Esophagus muscularis mucosa (tissue), 3 donors: ENCODE measurements at regions not wholly inside any gene's neighbourhood (a gene's known extent, or its start where the extent isn't known, plus 50 kb on each side); places are given as distances from the start of the nearest gene placed in this dataset.

Experiments used
- CTCF ChIP-seq, 3 experiments: fragments of 200-600 bp in 2 of 3; fragments of 450-650 bp in 1 of 3; sonication (generic) in 2 of 3; IDR thresholded peaks; one replicate each; pipeline ENCODE4 v1.5.1; 2017 to 2019; ENCODE audit warnings: antibody characterized with exemption in 3 of 3, mild to moderate bottlenecking in 2 of 3, moderate library complexity in 1 of 3
- POLR2A ChIP-seq: fragments of 450-650 bp; IDR thresholded peaks from one replicate; pipeline ENCODE4 v1.6.1; 2017; ENCODE audit warnings: antibody characterized with exemption, moderate library complexity, mild to moderate bottlenecking, low read depth
- POLR2AphosphoS5 ChIP-seq, 2 donors: sonication (generic); formaldehyde crosslinking; IDR thresholded peaks; one replicate each; pipeline ENCODE4 v1.6.1; 2017; ENCODE audit warnings: antibody characterized with exemption in 2 of 2

- TF ChIP-seq CTCF (IDR thresholded peaks at IDR 0.05) (no peak), POLR2AphosphoS5 (IDR thresholded peaks at IDR 0.05) (no peak), POLR2A (no peak)
Observed at GRCh38 chrX:64853424-64853823, 122.8 kb downstream of the ZC4H2 start.
